ENCODE measurements at regions not wholly inside any gene's neighbourhood (a gene's known extent, or its start where the extent isn't known, plus 50 kb on each side); places are given as distances from the start of the nearest gene placed in this dataset.

- no peak for FAIRE-seq
Measured at GRCh38 chr13:22198001-22198400, 527.1 kb downstream of the FGF9 start.

GRCh38 chr13:22198641-22199217 lies 527.9 kb downstream of the FGF9 start:
- no peak for FAIRE-seq

GRCh38 chr13:22200440-22200839 lies 529.6 kb downstream of the FGF9 start:
- no peak for FAIRE-seq

DNA sequence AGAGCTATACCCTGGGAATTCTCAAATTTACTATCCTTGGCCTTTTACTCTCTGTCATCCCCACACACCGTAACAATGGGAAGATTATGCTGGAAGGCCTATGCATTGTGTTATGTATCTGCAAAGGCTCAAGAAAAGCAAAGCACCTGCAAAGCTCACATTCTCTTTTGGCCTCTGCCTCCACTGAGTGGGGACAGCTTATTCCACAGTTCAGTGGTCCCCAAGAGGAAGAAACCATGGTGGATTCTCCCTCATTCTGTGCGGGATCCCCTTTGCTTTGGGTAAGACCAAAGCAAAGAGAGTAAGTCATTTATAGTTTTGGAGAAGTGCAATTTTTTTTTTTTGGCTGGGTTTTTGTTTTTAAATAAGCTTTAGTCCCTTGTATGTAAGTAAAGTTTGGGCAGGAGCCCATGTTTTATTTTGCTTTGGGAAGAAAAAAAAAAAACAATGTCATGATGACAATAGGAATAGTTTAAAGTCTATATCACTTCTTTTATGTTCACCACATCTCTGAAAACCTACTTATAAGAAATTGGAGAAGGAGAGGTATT lies 530.6 kb downstream of the FGF9 start:
- FAIRE-seq: no peak

- no peak for FAIRE-seq
Measured at GRCh38 chr13:22210134-22210930, 539.5 kb downstream of the FGF9 start.

GRCh38 chr13:22211876-22212275 lies 541.0 kb downstream of the FGF9 start:
- no peak for FAIRE-seq

GRCh38 chr13:22212576-22212975 lies 541.7 kb downstream of the FGF9 start:
- no peak for FAIRE-seq

GRCh38 chr13:22214184-22214583 lies 543.3 kb downstream of the FGF9 start:
- FAIRE-seq: no peak

- FAIRE-seq: no peak
Measured at GRCh38 chr13:22218797-22219196, 547.9 kb downstream of the FGF9 start.

DNA sequence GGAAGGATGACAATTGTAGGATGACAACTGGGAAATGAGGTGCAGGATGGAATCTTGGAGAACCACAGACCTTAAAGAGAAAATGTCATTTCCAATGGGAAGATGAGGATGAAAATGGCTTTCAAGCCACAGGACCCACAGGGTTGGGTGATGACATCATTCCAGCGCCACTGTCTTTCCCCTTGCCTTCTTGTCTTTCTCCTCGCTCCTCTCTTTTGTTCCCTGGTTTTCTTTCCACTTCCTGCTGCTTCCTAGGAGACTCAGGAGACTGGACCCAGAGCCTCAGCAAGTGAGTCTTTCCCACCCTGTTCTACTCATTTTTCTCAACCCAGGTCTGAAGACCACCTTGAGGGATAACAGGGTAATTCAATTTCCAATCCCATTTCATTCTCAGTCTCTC lies 548.8 kb downstream of the FGF9 start:
- FAIRE-seq: no peak

DNA sequence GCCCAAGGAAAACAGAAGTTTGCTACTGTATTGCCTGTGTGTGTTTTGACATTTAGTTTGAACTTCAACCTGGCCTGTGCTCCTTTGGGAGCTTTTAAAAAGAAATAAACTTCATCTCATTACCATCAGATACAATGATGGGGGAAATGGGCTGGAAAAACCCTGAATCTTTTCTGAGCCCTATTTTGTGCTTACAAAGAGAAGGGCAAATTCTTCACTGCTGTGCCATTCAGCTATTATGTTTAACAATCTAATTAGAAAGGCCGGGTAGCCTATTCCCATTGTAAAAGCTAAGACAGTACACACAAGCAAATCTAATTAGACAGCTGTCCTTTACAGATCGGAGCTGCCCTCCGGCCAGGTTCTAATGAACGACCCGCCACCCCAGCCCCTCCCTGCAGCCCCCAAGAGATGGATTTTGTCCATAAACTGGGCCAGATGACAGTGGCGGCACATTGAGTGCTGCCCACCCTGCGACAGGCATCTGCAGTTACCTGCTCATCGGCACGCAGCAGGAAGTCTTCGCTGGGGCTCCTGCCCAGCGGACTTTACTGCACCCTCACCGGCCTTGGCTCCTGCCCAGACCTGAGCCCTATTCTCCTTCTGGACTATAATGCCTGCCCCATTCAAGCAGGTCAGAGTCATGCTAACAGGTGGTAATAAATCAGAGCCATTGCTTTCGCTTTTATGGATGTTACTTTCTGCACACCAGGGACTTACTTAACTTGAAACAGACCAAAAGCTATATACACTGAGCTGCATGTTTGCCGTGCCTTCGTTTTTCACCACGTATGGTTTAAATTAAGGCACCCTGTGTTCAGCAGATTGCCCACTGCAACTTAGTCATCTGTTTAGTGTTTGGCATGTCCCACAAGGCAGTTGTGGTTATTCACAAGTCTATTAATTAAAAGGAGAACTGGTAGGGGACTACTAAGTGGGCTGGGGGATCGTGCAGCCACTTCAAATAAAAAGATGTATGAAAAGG lies 549.6 kb downstream of the FGF9 start:
- no peak for FAIRE-seq

DNA sequence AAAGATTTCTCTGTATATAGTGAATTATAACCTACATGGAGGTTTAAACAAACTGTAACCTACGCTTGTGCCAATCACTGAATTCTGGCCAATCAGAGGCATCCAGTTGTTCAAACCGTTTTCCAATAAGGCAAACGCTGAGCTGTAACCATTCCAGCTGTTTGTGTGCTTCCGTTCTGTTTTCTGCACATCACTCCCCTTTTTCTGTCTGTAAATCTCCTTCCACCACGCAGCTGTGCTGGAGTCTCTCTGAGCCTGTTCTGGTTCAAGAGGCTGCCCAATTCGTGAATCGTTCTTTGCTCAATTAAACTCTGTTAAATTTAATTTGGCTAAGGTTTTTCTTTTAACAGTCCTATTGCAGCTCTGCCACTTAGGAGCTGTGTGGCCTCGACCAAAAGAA lies 552.5 kb downstream of the FGF9 start:
- FAIRE-seq: no peak

DNA sequence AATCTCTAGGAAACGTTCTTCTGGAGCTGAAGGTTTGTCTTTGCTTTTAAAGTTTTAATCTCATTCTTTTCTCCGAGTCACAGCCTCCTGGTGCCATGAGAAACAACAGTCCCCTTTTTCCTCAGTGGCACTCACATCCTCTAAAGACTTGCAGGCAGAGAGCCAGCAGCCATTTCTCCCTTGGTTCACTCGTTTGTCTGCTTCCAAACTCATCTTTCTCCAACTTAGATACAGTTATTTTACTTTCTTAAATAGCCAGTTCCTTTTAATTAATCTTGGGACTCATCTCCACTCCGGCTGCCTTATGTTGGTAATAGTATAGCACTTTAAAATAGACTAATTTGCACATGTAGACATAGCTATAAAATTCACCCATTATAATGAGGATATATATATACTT lies 555.2 kb downstream of the FGF9 start:
- no peak for FAIRE-seq

- FAIRE-seq: no peak
Measured at GRCh38 chr13:22227895-22228294, 557.0 kb downstream of the FGF9 start.

DNA sequence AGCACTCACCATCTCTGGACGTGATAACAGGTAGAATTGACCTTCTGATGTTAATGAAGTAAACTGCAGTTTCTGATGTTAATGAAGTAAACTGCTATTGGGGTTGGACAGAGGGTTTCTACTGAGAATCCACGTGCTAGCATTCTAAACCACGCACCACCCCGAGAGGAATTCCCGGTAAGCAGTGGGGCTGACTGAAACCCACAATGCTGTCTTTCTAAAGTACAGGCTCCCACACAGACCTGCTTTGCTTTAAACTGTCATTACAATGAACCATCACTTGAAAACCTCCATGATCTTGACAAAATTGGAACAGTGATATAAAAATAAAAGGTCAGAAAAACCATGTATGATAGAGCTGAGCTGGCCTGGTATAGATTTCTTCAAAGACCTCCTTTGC lies 559.0 kb downstream of the FGF9 start:
- no peak for FAIRE-seq

DNA sequence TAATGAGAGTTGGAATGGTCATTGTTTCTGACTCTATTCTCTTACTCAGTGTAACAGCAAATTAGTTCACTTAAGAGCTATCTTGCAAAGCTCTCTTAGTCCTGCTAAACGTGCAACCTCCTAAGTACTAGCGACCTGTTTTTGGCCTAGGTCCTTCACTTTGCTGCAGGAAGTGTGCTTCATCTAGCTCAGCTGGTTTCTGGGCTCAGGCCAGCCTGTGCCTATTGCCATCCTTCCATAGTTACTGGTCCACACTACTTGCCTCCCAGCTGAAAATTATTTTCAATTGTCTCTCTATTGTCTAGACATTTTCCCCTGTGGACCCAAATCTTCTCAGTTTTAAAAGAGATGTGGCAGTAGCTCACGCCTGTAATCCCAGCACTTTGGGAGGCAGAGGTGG lies 561.3 kb downstream of the FGF9 start:
- FAIRE-seq: no peak

DNA sequence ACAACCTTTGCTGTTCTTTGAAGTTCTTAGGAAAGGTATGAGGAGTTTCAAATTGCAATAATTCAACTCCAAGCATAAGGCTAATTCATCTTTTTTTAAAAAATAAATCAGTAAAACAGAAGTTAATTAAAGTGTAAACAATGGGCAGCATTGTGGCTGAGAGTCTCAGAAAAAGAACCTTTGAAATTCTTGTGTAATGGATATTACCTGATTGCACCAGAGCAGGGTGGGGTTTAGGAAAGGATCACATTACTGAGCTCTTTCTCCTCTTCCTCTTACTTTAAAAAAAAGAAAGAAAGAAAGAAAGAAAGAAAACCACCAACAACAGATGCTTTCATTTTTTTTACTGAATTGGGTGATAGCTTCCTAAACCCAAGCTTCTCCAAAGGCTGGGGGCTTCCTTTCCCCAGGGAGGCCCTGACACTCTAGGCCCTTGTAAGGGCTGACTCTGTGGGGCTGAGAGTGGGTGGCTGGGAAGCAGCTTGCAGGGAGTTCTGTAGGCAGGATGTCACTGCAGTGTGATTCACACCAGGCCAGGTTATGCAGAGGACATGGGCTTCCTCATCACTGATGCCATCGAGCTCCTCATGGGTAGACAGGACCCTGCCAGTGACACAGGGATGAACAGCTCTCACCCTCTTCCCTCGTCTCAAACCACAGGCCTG lies 564.5 kb downstream of the FGF9 start:
- FAIRE-seq: no peak

- FAIRE-seq: no peak
Measured at GRCh38 chr13:22235950-22236290, 565.0 kb downstream of the FGF9 start.

- FAIRE-seq: no peak
Measured at GRCh38 chr13:22238269-22238668, 567.4 kb downstream of the FGF9 start.

- FAIRE-seq: no peak
Measured at GRCh38 chr13:22240716-22241115, 569.8 kb downstream of the FGF9 start.

DNA sequence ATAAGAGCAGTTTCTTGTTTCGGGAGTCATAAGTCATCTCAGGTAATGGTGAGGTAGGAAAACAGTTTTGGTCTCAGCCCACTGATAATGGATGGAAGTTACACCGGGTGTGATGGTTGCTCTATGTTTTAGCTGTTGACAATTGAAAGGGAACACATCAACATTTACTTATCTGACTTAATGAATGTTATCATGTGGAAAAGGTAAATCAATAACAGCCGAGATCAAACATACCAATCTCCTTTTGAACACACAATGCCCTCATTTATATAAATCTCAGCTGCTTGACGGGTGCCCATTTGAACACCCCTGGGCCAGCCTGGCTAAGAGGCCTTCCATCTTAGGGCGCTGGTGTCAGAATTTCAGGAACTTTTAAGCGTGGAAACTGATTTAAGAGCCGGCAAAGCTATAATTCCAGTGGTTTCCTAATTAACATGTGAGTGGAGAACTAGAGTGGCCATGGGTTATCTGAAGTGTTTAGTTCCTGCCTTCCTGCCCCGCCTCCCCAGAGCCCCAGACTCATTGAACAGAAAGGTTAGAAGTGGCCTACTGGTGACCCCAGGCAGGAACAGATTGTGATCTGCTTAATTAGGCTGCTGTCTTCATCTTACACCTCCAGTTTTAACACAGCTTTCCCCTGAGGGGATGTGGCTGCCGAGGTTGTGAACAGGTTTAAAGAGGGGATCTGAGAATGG lies 572.7 kb downstream of the FGF9 start:
- no peak for FAIRE-seq

DNA sequence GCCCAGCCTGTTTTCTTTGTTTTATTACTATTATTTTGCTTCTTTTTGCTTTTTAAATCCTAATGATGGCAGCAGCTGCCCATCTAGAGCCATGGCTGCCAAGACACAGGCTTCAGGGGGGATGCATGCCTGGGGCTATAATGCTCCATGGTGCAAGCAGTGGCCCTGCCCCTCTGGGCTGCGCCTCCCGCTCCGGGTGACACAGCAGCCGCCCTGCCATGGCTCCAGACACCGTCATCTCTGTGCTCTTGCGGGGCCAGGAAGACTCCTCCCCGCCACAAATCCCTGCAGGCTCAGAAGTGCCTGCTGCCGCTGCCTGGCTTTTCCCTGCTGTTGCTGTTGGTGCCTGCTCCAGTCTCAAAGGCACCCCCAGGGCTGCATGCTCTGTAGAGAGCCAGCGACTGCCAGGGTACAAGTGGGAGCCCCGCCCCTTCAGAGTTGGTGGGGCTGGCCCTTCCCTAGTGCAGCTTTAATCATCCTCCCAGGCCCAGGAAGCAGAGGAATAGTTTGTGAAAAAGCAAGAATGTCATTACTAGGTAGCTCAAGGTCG lies 581.5 kb downstream of the FGF9 start:
- no peak for FAIRE-seq
